ENCODE measurements at regions not wholly inside any gene's neighbourhood (a gene's known extent, or its start where the extent isn't known, plus 50 kb on each side); places are given as distances from the start of the nearest gene placed in this dataset.

DNA sequence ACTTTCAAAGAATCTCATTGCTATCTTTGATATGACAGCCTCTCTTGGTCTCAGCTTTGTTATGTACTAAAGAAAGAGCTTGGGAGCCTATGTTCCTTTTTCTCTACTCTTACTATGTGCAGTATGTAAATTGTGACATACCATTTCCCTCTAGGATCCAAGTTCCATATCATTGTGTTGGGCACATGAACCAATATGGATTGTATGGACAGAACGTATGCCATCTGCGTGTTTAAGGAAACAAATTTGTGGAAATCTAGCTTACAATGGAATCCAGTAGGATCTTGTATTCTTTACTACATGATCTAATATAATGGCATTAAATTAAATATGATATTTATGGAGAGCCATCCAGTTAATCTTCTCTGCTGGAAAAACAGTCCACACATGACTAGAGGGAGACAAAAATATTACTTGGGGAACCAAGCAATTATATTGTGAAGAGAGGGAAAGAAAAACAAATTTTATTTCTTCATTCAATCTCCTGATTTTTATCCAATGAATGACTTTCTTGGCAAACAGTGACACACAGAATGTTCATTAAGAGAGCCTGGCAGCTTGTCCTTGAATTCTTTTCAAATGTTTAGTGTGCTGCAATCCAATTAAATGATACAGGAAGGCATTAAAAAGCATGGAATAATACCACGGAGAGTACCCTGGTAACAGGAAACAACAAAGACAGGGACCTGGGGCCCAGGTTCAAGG is 106.5 kb upstream of the DAB1 start:
- TF ChIP-seq, protein P1, sequence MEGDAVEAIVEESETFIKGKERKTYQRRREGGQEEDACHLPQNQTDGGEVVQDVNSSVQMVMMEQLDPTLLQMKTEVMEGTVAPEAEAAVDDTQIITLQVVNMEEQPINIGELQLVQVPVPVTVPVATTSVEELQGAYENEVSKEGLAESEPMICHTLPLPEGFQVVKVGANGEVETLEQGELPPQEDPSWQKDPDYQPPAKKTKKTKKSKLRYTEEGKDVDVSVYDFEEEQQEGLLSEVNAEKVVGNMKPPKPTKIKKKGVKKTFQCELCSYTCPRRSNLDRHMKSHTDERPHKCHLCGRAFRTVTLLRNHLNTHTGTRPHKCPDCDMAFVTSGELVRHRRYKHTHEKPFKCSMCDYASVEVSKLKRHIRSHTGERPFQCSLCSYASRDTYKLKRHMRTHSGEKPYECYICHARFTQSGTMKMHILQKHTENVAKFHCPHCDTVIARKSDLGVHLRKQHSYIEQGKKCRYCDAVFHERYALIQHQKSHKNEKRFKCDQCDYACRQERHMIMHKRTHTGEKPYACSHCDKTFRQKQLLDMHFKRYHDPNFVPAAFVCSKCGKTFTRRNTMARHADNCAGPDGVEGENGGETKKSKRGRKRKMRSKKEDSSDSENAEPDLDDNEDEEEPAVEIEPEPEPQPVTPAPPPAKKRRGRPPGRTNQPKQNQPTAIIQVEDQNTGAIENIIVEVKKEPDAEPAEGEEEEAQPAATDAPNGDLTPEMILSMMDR (conservative IDR thresholded peaks at IDR 0.05): no peak
- WGBS, 2 experiments (ENCODE audit: insufficient coverage in 1 of 2, insufficient read length in 1 of 2): 97 to 100% methylated on average over 1 to 3 of the region's 3 CpGs
- Mint-ChIP-seq H3K4me1 (peaks cover 13% of the 10 kb centered on the region), H3K27me3 (ENCODE audit: insufficient read depth) (no peaks in the 10 kb centered on the region), H3K4me3 (no peak overlapping the region), H3K27ac (peak overlapping the region; percentile 83), H3K9me3 (peaks cover 42% of the 10 kb centered on the region), H3K36me3 (ENCODE audit: low read depth) (peaks cover 5% of the 10 kb centered on the region)
- peaks cover 52% of the 10 kb centered on the region for H3K9me3 ChIP-seq (ENCODE audit: control insufficient read depth, low read length)
- no peaks in the 10 kb centered on the region for H3K36me3 ChIP-seq (ENCODE audit: control insufficient read depth, insufficient read depth, low read length)
- no peak overlapping the region for H3K9ac ChIP-seq (ENCODE audit: extremely low read depth, low read length, poor library complexity, severe bottlenecking)
- no peaks in the 10 kb centered on the region for H3K4me1 ChIP-seq (ENCODE audit: control insufficient read depth, insufficient read depth, low read length)
- H3K27ac ChIP-seq (ENCODE audit: low read depth, low read length): no peak overlapping the region
- no peak for DNase-seq
- peak overlapping the region; percentile 38 for H3K4me3 ChIP-seq (ENCODE audit: low read length)
- H3K27me3 ChIP-seq (ENCODE audit: control insufficient read depth, insufficient read depth, low read length, poor library complexity, severe bottlenecking): no peaks in the 10 kb centered on the region

DNA sequence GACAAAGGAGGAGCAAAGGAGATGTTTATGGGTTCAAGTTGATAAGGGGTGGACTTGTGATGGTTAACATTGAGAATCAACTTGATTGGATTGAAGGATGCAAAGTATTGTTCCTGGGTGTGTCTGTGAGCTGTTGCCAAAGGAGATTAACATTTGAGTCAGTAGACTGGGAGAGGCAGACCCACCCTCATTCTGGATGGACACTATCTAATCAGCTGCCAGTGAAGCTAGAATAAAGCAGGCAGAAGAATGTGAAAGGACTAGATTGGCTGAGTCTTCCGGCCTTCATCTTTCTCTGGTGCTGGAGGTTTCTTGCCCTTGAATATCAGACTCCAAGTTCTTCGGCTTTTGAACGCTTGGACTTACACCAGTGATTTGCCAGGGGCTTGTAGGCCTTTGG is 98.7 kb upstream of the DAB1 start:
- TF ChIP-seq, protein P1 (conservative IDR thresholded peaks at IDR 0.05): no peak
- Histone ChIP-seq H3K27ac (ENCODE audit: low read depth, low read length) (no peak overlapping the region), H3K9me3 (ENCODE audit: control insufficient read depth, low read length) (no peaks in the 10 kb centered on the region), H3K4me1 (ENCODE audit: control insufficient read depth, insufficient read depth, low read length) (peaks cover 6% of the 10 kb centered on the region), H3K36me3 (ENCODE audit: control insufficient read depth, insufficient read depth, low read length) (no peaks in the 10 kb centered on the region), H3K9ac (ENCODE audit: extremely low read depth, low read length, poor library complexity, severe bottlenecking) (no peak overlapping the region), H3K4me3 (ENCODE audit: low read length) (no peak overlapping the region), H3K27me3 (ENCODE audit: control insufficient read depth, insufficient read depth, low read length, poor library complexity, severe bottlenecking) (no peaks in the 10 kb centered on the region)
- Mint-ChIP-seq H3K27ac (no peak overlapping the region), H3K4me3 (no peak overlapping the region), H3K36me3 (ENCODE audit: low read depth) (no peaks in the 10 kb centered on the region), H3K27me3 (ENCODE audit: insufficient read depth) (no peaks in the 10 kb centered on the region), H3K9me3 (no peaks in the 10 kb centered on the region), H3K4me1 (peaks cover 17% of the 10 kb centered on the region)
- DNase-seq: no peak
- WGBS, 2 experiments (ENCODE audit: insufficient coverage in 1 of 2, insufficient read length in 1 of 2): 93 to 94% methylated on average over 3 of the region's 3 CpGs

DNA sequence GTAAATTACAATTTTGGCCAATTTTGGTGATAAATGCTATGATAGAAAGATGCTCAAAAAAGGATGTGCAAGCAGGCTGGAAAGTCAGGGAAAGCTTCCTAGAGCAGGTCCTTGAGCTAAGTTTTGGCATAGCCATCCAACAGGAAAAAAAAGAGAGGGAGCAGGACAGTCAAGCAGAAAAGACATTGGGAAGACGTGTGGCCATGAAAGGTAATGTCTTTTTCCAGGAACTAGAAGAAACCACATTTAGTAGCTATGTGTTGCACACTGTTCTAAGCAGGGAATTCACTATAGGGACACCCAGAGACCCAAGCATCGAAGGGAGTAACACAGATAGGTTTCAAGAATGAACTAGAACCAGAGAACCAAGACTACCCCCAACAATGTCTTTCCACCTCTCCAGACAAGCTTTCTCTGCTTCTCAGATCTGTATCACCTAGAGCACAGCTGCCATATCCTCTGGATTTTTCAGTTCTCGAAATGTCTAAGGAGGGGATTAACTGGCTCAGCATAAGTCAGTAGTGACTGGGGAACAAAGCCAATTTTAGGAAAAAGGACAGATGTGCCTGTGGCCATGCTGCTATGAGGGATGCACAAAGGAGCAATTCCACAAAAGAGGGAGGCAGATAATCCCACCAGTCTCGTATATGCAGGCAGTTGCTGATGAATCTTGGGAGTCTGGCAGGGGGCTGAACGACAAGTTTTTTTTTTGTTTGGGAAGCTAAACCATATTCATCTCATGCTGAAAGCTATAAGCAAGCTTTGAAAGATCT is 97.1 kb upstream of the DAB1 start:
- H3K27ac Mint-ChIP-seq: no peak overlapping the region
- H3K9ac ChIP-seq (ENCODE audit: extremely low read depth, low read length, poor library complexity, severe bottlenecking): no peak overlapping the region
- H3K9me3 Mint-ChIP-seq: no peaks in the 10 kb centered on the region
- no peak overlapping the region for H3K4me3 ChIP-seq (ENCODE audit: low read length)
- H3K27ac ChIP-seq (ENCODE audit: low read depth, low read length): no peak overlapping the region
- TF ChIP-seq, protein P1 (conservative IDR thresholded peaks at IDR 0.05): peak; percentile 53
- no peaks in the 10 kb centered on the region for H3K27me3 Mint-ChIP-seq (ENCODE audit: insufficient read depth)
- no peaks in the 10 kb centered on the region for H3K36me3 ChIP-seq (ENCODE audit: control insufficient read depth, insufficient read depth, low read length)
- H3K4me1 Mint-ChIP-seq: peaks cover 21% of the 10 kb centered on the region
- WGBS, 2 experiments (ENCODE audit: insufficient coverage in 1 of 2, insufficient read length in 1 of 2): 82 to 91% methylated on average over 4 to 5 of the region's 5 CpGs
- H3K36me3 Mint-ChIP-seq (ENCODE audit: low read depth): no peaks in the 10 kb centered on the region
- H3K4me1 ChIP-seq (ENCODE audit: control insufficient read depth, insufficient read depth, low read length): peaks cover 6% of the 10 kb centered on the region
- no peaks in the 10 kb centered on the region for H3K27me3 ChIP-seq (ENCODE audit: control insufficient read depth, insufficient read depth, low read length, poor library complexity, severe bottlenecking)
- no peaks in the 10 kb centered on the region for H3K9me3 ChIP-seq (ENCODE audit: control insufficient read depth, low read length)
- no peak overlapping the region for H3K4me3 Mint-ChIP-seq
- no peak for DNase-seq
